Stomach (tissue), 4 donors: ENCODE measurements at regions not wholly inside any gene's neighbourhood (a gene's known extent, or its start where the extent isn't known, plus 50 kb on each side); places are given as distances from the start of the nearest gene placed in this dataset.

Experiments
- CTCF ChIP-seq, 7 experiments: fragments of 450-650 bp in 4 of 7; fragments of 200-600 bp in 3 of 7; sonication (generic) in 3 of 7; IDR thresholded peaks; one replicate each; pipeline ENCODE4 v1.5.1; 2016 to 2019; ENCODE audit warnings: antibody characterized with exemption in 7 of 7, control low read depth in 2 of 7, mild to moderate bottlenecking in 1 of 7
- EP300 ChIP-seq: sonication (generic); formaldehyde crosslinking; IDR thresholded peaks from one replicate; pipeline ENCODE4 v1.6.1; 2017; ENCODE audit warnings: antibody characterized with exemption
- POLR2A ChIP-seq, 4 donors: fragments of 450-650 bp; IDR thresholded peaks; one replicate each; pipeline ENCODE4 v1.6.1; 2016; ENCODE audit warnings: antibody characterized with exemption in 4 of 4, control low read depth in 2 of 4, mild to moderate bottlenecking in 1 of 4, moderate library complexity in 1 of 4

- TF ChIP-seq CTCF (IDR thresholded peaks at IDR 0.05) = no peak
- TF ChIP-seq POLR2A (IDR thresholded peaks at IDR 0.05) = no peak
- TF ChIP-seq EP300 = no peak
Measured at GRCh38 chr16:86872833-86873232, 294.5 kb downstream of the FOXL1 start.
